Globus pallidus (tissue), 1 donor: ENCODE measurements at regions not wholly inside any gene's neighbourhood (a gene's known extent, or its start where the extent isn't known, plus 50 kb on each side); places are given as distances from the start of the nearest gene placed in this dataset.

ENCODE experiments used
- DNase-seq: peaks from one replicate; pipeline ENCODE4 v3.0.0-alpha.2; 2015; ENCODE audit warnings: low spot score

DNA sequence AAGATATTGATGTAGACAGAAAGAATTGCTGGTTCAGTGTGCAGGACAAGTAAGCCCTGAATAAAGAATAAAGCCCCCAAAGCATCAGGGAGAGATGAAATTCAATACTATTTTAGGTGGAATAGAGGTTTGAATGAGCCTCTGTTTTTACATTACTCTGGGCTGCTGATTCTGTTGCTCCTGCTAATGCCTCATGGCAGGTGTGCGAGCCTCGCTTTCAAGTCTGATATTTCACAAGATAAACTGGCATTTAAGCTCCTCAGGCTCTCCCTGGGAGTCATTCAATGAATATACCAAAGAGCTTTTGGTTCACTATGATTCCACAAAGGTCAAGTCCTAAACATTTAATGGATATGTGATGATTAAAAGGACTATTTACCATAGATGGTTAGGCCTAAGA lies 601.0 kb upstream of the SLC39A10 start:
- no peak for DNase-seq

DNA sequence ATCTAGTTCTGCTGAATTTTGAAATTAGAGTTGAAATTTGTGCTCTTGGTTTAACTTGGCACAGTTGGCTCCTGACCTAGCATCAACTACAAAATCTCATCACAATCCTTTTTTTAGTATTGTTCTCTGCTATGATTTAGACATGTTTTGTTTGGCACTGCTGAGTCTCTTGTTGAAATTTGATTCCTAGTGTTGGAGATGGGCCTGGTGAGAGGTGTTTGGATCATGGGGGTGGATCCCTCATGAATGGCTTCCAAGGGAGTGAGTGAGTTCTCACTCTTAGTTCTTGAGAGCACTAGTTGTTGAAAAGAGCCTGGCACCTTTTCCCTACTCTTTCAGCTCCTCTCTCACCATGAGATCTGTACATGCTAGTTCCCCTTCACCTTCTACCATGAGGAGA lies 605.6 kb upstream of the SLC39A10 start:
- no peak for DNase-seq

GRCh38 chr2:195049372-195050031 lies 607.5 kb upstream of the SLC39A10 start:
- DNase-seq = no peak

- no peak for DNase-seq
These were observed 609.1 kb upstream of the SLC39A10 start for GRCh38 chr2:195047955-195048354.

- no peak for DNase-seq
These were observed 612.2 kb upstream of the SLC39A10 start for GRCh38 chr2:195044801-195045200.

- no peak for DNase-seq
These were observed 618.9 kb upstream of the SLC39A10 start for GRCh38 chr2:195038153-195038552.

DNA sequence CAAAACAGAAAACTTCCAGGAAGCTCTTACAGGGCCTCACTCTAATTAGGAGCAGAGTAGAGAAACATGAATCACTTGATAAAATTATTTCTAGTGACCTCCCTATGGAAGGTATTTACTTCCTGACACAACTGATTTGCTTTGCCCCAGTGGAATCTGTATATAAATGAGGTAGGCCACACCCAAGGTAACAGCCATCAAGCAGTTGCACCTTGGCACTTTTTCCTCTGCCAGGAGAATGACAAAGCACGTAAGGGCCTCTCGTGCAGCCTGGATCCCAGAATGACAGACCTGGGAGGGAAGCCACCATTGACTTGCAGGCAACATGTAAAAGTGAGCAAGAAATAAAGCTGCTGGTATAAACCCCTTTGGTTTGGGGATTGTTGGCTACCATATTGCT lies 620.0 kb upstream of the SLC39A10 start:
- no peak for DNase-seq

- no peak for DNase-seq
These were observed 625.6 kb upstream of the SLC39A10 start for GRCh38 chr2:195031411-195031810.

DNA sequence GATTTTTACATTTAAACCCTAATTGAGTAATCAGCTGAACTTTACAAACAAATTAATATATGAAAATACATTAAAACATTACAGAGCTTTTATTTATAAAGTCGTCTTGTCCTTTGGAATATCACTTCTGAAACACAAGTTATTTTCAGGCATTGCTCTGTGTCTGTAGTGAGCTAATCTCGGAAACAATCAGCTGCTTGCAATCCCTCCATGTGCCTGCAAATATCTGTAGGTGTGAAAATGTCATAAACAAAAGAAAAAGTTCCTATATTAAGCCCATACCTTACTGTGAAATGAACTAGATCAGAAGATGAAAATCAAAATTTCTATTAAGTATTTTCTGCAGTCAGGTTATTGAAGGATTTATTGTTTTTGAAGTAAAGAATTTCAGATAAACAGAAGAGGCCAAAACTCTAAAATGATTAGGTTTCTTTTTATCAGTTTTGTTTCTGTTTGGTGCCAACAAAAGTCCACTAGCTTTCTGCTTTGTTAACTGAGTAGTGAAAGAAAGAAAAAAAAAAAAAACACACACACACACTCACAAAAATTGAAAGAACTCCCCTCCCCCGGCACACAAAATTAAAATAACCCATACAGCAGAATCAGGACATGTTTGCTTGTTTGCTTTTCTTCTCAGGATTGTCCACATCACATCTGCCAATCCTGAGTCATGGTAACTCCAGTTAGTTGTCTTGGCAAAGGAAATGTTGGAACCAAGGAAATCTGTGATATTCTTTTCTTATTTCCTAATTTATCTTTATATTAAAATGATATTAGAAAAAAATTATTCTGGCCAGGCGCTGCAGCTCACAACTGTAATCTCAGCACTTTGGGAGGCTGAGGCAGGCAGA lies 627.0 kb upstream of the SLC39A10 start:
- no peak for DNase-seq

DNA sequence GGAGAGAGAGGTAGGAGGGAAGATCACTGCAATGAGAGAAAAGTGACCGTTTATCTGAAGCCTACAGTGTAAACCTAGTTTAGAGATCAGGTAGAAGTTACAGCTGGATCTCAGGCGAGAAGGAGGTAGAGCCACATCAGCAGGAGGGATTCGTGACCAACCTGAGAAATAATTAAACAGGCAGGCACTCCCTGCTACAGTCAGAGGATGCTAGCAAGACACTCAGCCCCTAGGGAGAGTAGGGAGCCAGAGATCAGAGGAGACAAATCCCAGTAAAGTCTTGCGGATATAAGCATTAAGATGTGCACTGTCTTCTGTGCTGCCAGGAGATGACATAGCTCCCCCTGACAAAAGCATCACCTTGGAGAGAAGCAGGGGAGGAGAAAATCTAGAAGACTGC lies 629.1 kb upstream of the SLC39A10 start:
- DNase-seq = no peak

DNA sequence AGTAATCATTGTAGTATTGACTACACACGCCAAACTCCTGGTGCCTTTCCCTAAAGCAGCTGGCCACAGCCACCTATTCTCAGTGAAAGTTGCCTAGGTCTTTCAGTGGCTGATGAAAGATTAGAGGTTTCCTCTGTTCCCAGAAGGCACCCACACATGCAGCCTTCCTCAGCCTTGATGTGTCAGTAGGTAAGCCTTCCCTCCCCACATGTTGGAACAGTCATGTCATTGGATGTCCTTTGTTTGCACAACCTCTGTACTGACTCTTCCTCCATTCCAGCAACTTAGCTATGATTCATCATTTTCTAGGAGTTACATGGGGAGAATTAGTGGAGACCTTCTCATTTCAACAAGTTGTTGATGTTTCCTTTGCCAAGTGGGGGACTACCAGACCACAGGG lies 630.8 kb upstream of the SLC39A10 start:
- DNase-seq = no peak

DNA sequence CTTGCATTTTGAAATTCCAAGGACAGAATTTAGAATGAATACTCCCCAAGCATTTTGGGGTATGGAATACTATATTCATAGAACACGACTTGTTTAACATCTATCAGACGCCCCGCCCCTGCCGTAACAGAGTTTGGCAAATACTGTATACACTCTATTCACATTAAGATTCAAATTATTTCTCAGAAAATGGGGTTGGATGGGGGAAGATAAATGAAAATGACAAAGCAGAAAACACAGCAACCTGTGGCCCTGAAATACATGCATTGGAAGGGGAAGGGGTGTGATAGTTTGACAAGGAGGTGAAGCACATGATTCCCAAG lies 634.6 kb upstream of the SLC39A10 start:
- DNase-seq = no peak

- DNase-seq = no peak
These were observed 635.1 kb upstream of the SLC39A10 start for GRCh38 chr2:195021711-195022507.

DNA sequence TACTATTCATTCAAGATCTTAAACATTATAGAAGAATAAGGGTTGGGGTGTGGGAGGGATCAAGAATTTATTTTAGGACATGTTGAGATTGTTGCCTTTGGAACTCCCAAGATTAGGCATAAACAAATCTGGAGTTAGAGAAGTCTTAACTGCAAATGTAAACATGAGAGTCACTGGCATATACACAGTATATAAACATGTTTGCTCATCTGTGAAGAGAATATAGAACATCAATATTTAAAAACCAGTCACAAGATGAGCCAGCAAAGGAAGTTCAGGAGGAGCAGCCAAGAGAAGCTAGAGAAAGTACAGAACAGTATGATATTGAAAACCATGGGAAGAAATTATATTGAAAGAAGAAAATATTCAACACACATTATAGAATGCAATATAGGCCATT lies 638.6 kb upstream of the SLC39A10 start:
- no peak for DNase-seq

DNA sequence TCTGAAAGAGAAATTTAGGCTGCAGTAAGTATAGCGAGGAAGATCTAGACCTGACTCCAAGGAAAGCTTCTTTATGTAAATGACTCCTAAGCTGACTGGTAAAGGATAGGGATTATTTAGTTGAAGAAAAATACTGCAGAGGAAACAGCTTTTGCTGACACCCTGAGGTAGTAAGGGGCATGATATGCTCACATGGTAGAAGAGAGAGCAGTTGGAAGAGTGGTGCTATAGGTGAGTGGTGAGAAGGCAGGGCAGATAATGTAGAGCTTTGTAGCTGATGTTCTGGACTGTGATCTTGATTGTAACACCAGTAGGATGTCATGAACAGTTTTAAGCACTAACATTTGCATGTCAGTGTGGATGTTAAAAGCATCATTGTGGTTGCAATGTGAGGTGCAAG lies 639.1 kb upstream of the SLC39A10 start:
- no peak for DNase-seq

DNA sequence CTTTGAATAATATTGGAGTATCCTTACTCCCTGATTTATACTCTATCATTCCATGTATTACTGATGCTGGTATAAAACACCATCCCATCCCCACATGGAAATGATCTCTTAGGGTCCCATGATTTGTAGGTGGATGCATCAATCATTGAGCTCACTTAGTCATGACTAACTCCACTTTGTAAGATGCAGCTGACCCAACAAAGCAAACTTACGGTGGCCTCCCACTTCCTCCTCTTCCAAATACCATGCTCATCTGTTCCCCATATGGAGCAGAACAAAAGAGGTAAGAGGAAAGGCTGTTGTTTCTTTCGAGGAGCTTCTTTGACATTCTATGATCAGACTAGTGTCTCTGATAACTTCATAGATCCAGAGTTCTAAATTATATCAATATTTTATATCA lies 640.2 kb upstream of the SLC39A10 start:
- DNase-seq = no peak

- DNase-seq = no peak
These were observed 647.8 kb upstream of the SLC39A10 start for GRCh38 chr2:195009202-195009601.

- DNase-seq = no peak
These were observed 650.2 kb upstream of the SLC39A10 start for GRCh38 chr2:195006856-195007255.

DNA sequence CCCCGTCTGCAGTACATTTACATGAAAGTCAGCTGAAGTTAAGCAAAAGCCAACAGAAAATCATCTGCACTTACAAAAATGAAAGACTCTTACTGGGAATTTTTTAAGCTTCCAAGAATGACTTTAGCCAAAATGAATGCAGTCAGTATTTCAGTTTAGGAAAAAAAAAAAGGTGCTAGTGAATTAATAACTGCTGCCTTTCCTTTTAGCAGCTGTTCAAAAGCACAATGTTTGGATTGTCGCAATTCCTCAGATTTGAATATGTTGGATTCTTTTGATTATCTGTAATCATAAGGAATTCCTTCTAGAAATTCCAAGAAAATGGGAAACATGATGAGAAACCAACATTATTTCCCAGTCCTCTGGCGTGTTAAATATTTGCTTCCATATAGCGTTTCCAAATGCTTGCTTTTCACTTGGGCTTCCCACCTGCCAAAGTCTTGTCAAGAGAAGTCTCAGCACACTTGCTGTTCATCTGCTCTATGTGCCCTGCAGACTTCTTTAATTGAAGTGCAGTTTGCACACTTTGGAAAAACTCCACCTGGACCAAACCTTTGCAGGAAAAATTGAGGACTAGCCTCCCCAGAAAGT lies 653.0 kb upstream of the SLC39A10 start:
- DNase-seq = no peak

GRCh38 chr2:195001924-195002323 lies 655.1 kb upstream of the SLC39A10 start:
- DNase-seq = no peak

- no peak for DNase-seq
These were observed 657.3 kb upstream of the SLC39A10 start for GRCh38 chr2:194999771-195000170.

GRCh38 chr2:194992648-194993047 lies 664.4 kb upstream of the SLC39A10 start:
- DNase-seq = no peak

GRCh38 chr2:194985258-194985657 lies 671.8 kb upstream of the SLC39A10 start:
- no peak for DNase-seq
